Kidney (tissue), 13 donors: ENCODE measurements at regions not wholly inside any gene's neighbourhood (a gene's known extent, or its start where the extent isn't known, plus 50 kb on each side); places are given as distances from the start of the nearest gene placed in this dataset.

Source experiments
- DNase-seq, 5 donors: peaks; one replicate each; pipeline ENCODE4 v3.0.0-alpha.2; 2013 to 2020
- FAIRE-seq: peaks from 2 replicates; lab custom pipeline; 2012; peaks lifted over from hg19 to GRCh38; lab: Jason Lieb, UNC
- H3K27ac ChIP-seq, 2 donors: one replicate each; pipeline ENCODE4 v1.7.0; 2013; ENCODE audit warnings: low read depth in 2 of 2, low read length in 2 of 2, inconsistent platforms in 1 of 2
- H3K27me3 ChIP-seq: one replicate; pipeline ENCODE4 v1.7.1; 2013; ENCODE audit warnings: low read length, inconsistent platforms; ENCODE audit not compliant: control insufficient read depth, insufficient read depth
- H3K36me3 ChIP-seq, 3 donors: one replicate each; pipeline versions ENCODE4 v1.7.0 to v1.7.1; 2013; ENCODE audit warnings: low read length in 3 of 3, control low read depth in 1 of 3, inconsistent platforms in 1 of 3; ENCODE audit not compliant: insufficient read depth in 3 of 3, control insufficient read depth in 2 of 3
- H3K4me1 ChIP-seq, 3 donors: one replicate each; pipeline versions ENCODE4 v1.7.0 to v1.7.1; 2013; ENCODE audit warnings: low read length in 3 of 3, inconsistent platforms in 1 of 3, low read depth in 1 of 3; ENCODE audit not compliant: control insufficient read depth in 2 of 3, insufficient read depth in 2 of 3
- H3K4me3 ChIP-seq, 3 donors: one replicate each; pipeline versions ENCODE4 v1.7.0 to v1.8.1; 2013; ENCODE audit warnings: low read length in 3 of 3, control low read depth in 1 of 3, inconsistent platforms in 1 of 3
- H3K9ac ChIP-seq, 3 donors: one replicate each; pipeline versions ENCODE4 v1.7.0 to v1.7.1; 2013; ENCODE audit warnings: low read length in 3 of 3, control low read depth in 1 of 3, inconsistent platforms in 1 of 3
- H3K9me3 ChIP-seq, 3 donors: one replicate each; pipeline versions ENCODE4 v1.7.0 to v1.7.1; 2013; ENCODE audit warnings: low read length in 3 of 3, control low read depth in 1 of 3, inconsistent platforms in 1 of 3; ENCODE audit not compliant: control insufficient read depth in 2 of 3, insufficient read depth in 1 of 3
- intact Hi-C: fragments of 100-400 bp; cut with DNase I; formaldehyde crosslinking; loops from one replicate; pipeline ENCODE4 v1.11.1; 2022
- TF ChIP-seq, protein P1 (sequence below): IDR thresholded peaks from 3 replicates; pipeline ENCODE4 v1.5.1; 2012; ENCODE audit warnings: mild to moderate bottlenecking, moderate library complexity, borderline replicate concordance; ENCODE audit not compliant: insufficient read depth; ENCODE audit errors: extremely low read depth
- donor health status: control.
- donor health status: control.
- donor health status: control.
- donor health status: control.
- donor health status: control.
- donor health status: DM: yes; HTN: yes; CAD: no.
- donor health status: Normal renal cell carcinoma (clear cell type).

DNA sequence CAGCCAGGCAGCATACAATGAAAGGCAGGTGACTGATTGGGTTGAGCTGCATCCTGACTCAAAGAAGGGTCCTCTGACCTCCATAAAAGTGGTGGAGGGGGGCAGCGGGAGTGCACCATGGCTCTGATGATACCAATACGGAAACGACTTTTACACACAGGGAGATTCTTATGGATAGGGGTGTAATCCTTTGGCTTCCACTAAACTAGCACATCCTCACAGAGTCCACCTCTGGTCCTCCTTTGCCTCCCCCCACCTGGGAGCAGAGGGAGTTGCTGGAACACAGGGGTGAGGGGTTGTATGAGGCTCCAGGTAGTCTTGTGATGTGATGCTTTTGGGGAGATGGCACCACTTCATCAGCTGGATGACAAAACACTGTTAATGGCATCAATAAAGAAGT, 361.0 kb downstream of the BARHL2 start:
- Histone ChIP-seq H3K9me3 (no peaks in the 10 kb centered on the region), H3K4me3 (no peak overlapping the region), H3K9ac (no peak overlapping the region), H3K27ac (no peak overlapping the region), H3K4me1 (no peaks in the 10 kb centered on the region), H3K36me3 (no peaks in the 10 kb centered on the region), H3K27me3 (no peaks in the 10 kb centered on the region)
- TF ChIP-seq, protein P1, sequence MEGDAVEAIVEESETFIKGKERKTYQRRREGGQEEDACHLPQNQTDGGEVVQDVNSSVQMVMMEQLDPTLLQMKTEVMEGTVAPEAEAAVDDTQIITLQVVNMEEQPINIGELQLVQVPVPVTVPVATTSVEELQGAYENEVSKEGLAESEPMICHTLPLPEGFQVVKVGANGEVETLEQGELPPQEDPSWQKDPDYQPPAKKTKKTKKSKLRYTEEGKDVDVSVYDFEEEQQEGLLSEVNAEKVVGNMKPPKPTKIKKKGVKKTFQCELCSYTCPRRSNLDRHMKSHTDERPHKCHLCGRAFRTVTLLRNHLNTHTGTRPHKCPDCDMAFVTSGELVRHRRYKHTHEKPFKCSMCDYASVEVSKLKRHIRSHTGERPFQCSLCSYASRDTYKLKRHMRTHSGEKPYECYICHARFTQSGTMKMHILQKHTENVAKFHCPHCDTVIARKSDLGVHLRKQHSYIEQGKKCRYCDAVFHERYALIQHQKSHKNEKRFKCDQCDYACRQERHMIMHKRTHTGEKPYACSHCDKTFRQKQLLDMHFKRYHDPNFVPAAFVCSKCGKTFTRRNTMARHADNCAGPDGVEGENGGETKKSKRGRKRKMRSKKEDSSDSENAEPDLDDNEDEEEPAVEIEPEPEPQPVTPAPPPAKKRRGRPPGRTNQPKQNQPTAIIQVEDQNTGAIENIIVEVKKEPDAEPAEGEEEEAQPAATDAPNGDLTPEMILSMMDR = no peak
- no peak for FAIRE-seq
- no peak for DNase-seq
- intact Hi-C loops = no loop called here

DNA sequence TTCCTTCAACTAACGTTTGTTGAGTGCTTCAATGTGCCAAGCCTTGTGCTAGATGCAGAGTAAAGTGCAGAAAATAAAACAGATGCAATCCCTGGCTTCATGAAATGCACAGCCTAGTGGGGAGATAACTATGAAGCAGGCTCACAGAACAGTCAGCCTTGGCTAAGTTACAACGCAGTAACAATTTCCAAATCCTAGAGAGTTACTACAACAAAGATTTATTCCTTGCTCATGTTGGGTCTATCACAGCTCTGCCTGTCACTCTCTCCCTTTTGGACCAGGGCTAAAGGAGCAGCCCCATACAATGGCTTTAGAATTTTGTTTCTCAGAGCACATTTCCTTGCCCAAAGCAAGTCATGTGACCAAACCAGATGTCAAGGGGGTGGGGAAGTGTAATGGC, 359.8 kb downstream of the ZNF326 start:
- Histone ChIP-seq H3K27ac (no peak overlapping the region), H3K36me3 (no peaks in the 10 kb centered on the region), H3K27me3 (no peaks in the 10 kb centered on the region), H3K4me3 (no peak overlapping the region), H3K4me1 (no peaks in the 10 kb centered on the region), H3K9ac (no peak overlapping the region), H3K9me3 (no peaks in the 10 kb centered on the region)
- intact Hi-C loops = no loop called here
- no peak for FAIRE-seq
- DNase-seq = no peak
- TF ChIP-seq, protein P1 = no peak

DNA sequence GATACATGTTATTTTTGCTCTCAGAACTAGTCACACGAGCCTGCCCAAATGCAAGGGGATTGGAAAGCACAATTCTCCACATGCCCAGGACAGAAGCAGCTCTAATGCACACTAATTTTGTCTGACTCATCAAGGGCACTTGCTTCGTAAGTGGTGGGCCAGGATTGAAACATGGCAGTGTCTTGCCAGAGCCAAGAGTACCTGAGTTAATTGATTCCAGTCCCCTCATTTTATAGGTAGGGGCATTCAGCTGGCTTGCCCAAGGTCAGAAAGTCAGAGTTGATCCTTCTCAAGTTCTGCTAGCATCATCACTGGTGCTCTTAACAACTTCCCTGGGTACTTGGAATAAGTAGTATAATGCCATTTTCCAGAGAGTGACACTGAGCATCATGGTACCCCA, 356.1 kb downstream of the ZNF326 start:
- FAIRE-seq (no peak), DNase-seq (no peak)
- Histone ChIP-seq H3K27me3 (no peaks in the 10 kb centered on the region), H3K36me3 (no peaks in the 10 kb centered on the region), H3K9me3 (peaks cover 0 to 3% (median 0%) of the 10 kb centered on the region in 3 donors), H3K4me1 (no peaks in the 10 kb centered on the region), H3K9ac (no peak overlapping the region), H3K27ac (no peak overlapping the region), H3K4me3 (no peak overlapping the region)
- TF ChIP-seq, protein P1 = no peak
- intact Hi-C loops = no loop called here

DNA sequence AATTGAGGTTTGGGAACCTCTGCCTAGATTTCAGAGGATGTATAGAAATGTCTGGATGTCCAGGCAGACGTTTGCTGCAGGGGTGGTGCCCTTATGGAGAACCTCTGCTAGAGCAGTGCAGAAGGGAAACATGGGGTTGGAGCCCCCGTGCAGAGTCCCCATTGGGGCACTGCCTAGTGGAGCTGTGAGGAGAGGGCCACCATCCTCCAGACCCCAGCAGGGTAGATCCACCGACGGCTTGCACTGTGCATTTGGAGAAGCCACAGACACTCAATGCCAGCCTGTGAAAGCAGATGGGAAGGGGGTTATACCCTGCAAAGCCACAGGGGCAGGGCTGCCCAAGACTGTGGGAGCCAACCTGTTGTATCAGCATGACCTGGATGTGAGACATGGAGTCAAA, 354.6 kb downstream of the ZNF326 start:
- Histone ChIP-seq H3K4me3 (no peak overlapping the region), H3K9ac (no peak overlapping the region), H3K4me1 (no peaks in the 10 kb centered on the region), H3K27ac (no peak overlapping the region), H3K9me3 (peaks cover 0 to 3% (median 0%) of the 10 kb centered on the region in 3 donors), H3K36me3 (no peaks in the 10 kb centered on the region), H3K27me3 (no peaks in the 10 kb centered on the region)
- TF ChIP-seq, protein P1 = no peak
- intact Hi-C loops = no loop called here
- DNase-seq (no peak), FAIRE-seq (no peak)
